Small intestine (tissue), 7 donors: ENCODE measurements at regions not wholly inside any gene's neighbourhood (a gene's known extent, or its start where the extent isn't known, plus 50 kb on each side); places are given as distances from the start of the nearest gene placed in this dataset.

Experiments
- DNase-seq, 2 donors: peaks; one replicate each; pipeline versions ENCODE4 v3.0.0 to v3.0.0-alpha.2; 2013
- FAIRE-seq: peaks from 2 replicates; lab custom pipeline; 2012; peaks lifted over from hg19 to GRCh38; lab: Jason Lieb, UNC
- H3K27ac ChIP-seq, 3 donors: one replicate each; pipeline ENCODE4 v1.5.1; 2013; ENCODE audit warnings: low read length in 2 of 3, mild to moderate bottlenecking in 2 of 3, control low read depth in 1 of 3, inconsistent platforms in 1 of 3, low read depth in 1 of 3, moderate library complexity in 1 of 3
- H3K27me3 ChIP-seq, 3 donors: one replicate each; pipeline ENCODE4 v1.6.1; 2013; ENCODE audit warnings: low read length in 3 of 3, inconsistent platforms in 1 of 3; ENCODE audit not compliant: control insufficient read depth in 3 of 3, insufficient read depth in 3 of 3
- H3K36me3 ChIP-seq, 3 donors: one replicate each; pipeline ENCODE4 v1.6.1; 2013; ENCODE audit warnings: low read length in 3 of 3, inconsistent platforms in 1 of 3, low read depth in 1 of 3, mild to moderate bottlenecking in 1 of 3, moderate library complexity in 1 of 3; ENCODE audit not compliant: control insufficient read depth in 3 of 3, insufficient read depth in 2 of 3
- H3K4me1 ChIP-seq, 3 donors: one replicate each; pipeline ENCODE4 v1.6.1; 2013; ENCODE audit warnings: low read length in 2 of 3, inconsistent platforms in 1 of 3, low read depth in 1 of 3, mild to moderate bottlenecking in 1 of 3, moderate library complexity in 1 of 3; ENCODE audit not compliant: control insufficient read depth in 3 of 3, insufficient read depth in 2 of 3
- H3K4me3 ChIP-seq, 3 donors: one replicate each; pipeline ENCODE4 v1.5.1; 2013; ENCODE audit warnings: low read length in 3 of 3, control low read depth in 1 of 3, inconsistent platforms in 1 of 3, low read depth in 1 of 3, mild to moderate bottlenecking in 1 of 3, moderate library complexity in 1 of 3
- H3K9me3 ChIP-seq, 2 donors: one replicate each; pipeline ENCODE4 v1.6.1; 2013; ENCODE audit warnings: low read depth in 1 of 2, low read length in 1 of 2; ENCODE audit not compliant: control insufficient read depth in 2 of 2, insufficient read depth in 1 of 2
- WGBS, 3 donors: extraction: QIAGEN DNeasy Blood & Tissue Kit; methylation state at CpG; one replicate each; pipeline ENCODE4 v1.1.7; 2013; 5-methylcytosine and 5-hydroxymethylcytosine counted together
- donor health status: healthy with polysubstance abuse.
- donor health status: control.
- donor health status: control.
- donor health status: Bipolar disorder and iron deficiency.
- donor health status: healthy.

DNA sequence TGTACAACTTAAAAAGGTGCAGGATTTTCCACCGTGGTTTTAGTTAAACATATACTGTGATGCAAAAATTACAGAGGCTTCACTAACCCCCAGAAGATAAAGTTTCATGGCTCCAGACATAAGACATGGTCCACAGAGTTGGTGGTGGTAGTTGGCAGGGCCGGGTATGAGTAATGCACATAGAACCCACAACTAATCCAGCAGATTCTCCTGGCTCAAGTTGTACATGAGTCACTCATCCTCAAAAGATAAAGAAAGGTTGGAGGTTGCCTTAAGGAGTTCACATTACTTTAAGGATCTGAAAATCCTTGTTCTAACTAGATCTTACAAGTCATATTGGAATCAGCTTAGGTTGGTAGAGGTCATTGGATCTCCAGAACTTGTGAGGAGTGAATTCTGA, 98.3 kb upstream of the ZBTB20 start:
- FAIRE-seq (no peak), DNase-seq (no peak)
- Histone ChIP-seq H3K9me3 (no peaks in the 10 kb centered on the region), H3K4me1 (no peaks in the 10 kb centered on the region), H3K36me3 (no peaks in the 10 kb centered on the region), H3K27me3 (no peaks in the 10 kb centered on the region), H3K4me3 (no peak overlapping the region), H3K27ac (no peak overlapping the region)
- WGBS, 3 donors, result 82 to 90% (median 86%) methylated on average over 2 of the region's 2 CpGs

DNA sequence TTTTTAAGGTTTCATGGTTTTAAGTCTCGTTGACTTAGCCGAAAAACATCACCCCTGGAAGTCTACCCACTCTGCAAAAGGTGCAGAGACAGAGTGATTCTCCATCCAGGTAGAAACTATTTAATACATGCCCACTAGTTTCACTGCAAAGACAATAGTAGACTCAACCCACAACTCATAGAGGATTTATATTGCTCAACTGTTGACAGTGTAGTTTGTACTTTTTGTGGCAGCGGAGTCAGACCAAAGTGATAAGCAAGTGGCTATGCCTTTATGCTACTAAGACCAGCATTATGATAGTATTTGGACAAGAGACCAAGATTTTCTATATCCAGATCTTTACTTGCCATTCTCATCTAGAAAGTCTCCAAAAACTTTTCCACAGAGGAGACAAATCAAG, 98.8 kb upstream of the ZBTB20 start:
- no peaks in the 10 kb centered on the region for H3K4me1 ChIP-seq

DNA sequence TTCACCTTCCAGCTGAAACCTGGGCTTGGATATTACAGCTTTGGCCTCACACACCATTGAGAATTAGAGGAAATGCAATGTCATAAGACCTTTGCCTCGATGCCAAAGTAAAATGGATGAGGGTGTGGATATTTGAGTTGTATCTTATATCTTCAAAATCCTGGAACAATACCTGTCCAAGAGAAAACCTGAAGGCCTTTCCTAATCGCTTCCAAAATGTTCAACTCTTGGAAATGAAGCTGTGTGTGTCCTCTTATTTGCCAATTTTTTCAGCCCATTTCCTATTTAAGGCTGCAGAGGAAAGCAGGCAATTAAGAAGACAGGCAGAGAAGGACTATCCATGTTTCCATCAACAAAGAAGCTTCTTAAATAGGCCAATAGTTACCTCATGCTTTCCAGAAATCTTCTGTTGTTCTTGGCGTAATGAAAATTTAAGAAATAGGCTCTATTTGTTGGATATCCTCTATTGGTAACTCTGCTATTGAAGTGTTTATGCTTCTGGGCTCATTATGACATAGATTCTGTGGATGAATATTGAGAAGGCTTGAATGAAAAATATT, 99.5 kb upstream of the ZBTB20 start:
- Histone ChIP-seq H3K27ac (no peak overlapping the region), H3K36me3 (no peaks in the 10 kb centered on the region), H3K4me1 (no peaks in the 10 kb centered on the region), H3K9me3 (no peaks in the 10 kb centered on the region), H3K27me3 (no peaks in the 10 kb centered on the region), H3K4me3 (no peak overlapping the region)
- 69 to 81% (median 71%) methylated on average over 3 of the region's 3 CpGs for WGBS, 3 donors
- FAIRE-seq (no peak), DNase-seq (no peak)

More for the DNA sequence above, 98.8 kb upstream of the ZBTB20 start:
- H3K9me3 ChIP-seq, result no peaks in the 10 kb centered on the region
- 89 to 95% (median 91%) methylated on average over 3 of the region's 3 CpGs for WGBS, 3 donors
- DNase-seq, result no peak
- no peaks in the 10 kb centered on the region for H3K27me3 ChIP-seq
- no peaks in the 10 kb centered on the region for H3K36me3 ChIP-seq
- no peak overlapping the region for H3K27ac ChIP-seq
- FAIRE-seq, result no peak
- no peak overlapping the region for H3K4me3 ChIP-seq

DNA sequence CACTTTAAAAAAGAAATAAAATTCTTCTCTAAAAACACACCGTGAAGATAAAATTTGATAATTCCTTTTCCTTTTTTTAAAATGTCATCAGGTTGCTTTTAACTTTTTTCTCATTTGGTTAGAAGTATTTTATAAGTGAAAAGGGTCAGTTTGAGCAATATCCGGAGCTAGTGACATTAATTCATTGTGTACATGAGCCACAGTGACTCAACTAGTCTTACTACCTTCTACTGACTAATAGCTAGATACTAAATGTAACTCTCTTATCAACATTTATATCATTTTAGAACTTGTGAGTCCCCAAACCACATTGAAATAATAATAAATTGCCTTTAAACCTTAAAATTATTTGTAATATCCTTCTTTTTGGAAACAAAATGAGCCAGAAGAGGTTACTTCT, 101.2 kb upstream of the ZBTB20 start:
- H3K27ac ChIP-seq, result no peak overlapping the region
- no peak overlapping the region for H3K4me3 ChIP-seq
- no peaks in the 10 kb centered on the region for H3K36me3 ChIP-seq
- DNase-seq (no peak), FAIRE-seq (no peak)
- no peaks in the 10 kb centered on the region for H3K27me3 ChIP-seq
- 69 to 88% (median 84%) methylated on average over 2 of the region's 2 CpGs for WGBS, 3 donors
- no peaks in the 10 kb centered on the region for H3K4me1 ChIP-seq
- H3K9me3 ChIP-seq, result no peaks in the 10 kb centered on the region

DNA sequence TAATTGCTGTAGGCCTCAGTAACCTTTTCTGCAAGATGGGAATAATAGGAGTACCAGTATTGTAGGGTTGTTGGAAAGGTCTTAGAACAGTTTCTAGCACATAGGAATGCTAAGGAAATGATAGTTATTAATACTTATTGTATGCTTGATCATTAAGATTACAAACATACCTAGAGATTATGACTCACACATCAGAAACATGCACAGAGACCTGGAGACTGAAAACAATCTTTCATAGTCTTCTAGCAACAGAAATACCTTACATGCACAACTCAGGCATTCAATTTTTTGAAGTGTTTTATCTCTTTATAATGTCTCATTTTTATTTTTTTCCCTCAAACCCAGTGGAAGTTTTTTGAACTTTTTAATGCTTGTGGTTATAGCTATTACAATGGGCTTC, 104.4 kb upstream of the ZBTB20 start:
- no peaks in the 10 kb centered on the region for H3K4me1 ChIP-seq
- no peak overlapping the region for H3K27ac ChIP-seq
- H3K27me3 ChIP-seq, result no peaks in the 10 kb centered on the region
- no peaks in the 10 kb centered on the region for H3K9me3 ChIP-seq
- FAIRE-seq (no peak), DNase-seq (no peak)
- H3K4me3 ChIP-seq, result no peak overlapping the region
- H3K36me3 ChIP-seq, result no peaks in the 10 kb centered on the region

DNA sequence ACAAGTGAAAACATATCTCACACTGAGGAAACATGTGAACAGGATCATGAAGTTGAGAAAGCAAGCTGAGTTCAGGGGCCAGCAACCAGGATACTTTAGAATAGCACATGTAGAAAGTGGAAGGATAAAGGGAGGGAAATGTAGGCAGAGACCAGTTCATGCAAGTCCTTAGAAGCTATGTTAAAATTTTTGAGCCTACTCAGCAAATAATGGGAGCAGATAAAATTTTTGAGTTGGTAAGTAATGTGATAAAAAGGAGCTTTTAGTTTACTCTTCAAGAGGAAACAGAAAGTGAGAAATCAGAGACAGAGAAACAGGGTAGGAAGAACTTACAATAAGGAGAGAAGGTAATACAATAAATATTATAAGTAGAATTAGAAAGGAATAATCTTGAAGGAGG, 105.6 kb upstream of the ZBTB20 start:
- Histone ChIP-seq H3K27me3 (no peaks in the 10 kb centered on the region), H3K4me3 (no peak overlapping the region), H3K9me3 (no peaks in the 10 kb centered on the region), H3K27ac (no peak overlapping the region), H3K36me3 (no peaks in the 10 kb centered on the region), H3K4me1 (no peaks in the 10 kb centered on the region)
- no peak for DNase-seq
- FAIRE-seq, result no peak

DNA sequence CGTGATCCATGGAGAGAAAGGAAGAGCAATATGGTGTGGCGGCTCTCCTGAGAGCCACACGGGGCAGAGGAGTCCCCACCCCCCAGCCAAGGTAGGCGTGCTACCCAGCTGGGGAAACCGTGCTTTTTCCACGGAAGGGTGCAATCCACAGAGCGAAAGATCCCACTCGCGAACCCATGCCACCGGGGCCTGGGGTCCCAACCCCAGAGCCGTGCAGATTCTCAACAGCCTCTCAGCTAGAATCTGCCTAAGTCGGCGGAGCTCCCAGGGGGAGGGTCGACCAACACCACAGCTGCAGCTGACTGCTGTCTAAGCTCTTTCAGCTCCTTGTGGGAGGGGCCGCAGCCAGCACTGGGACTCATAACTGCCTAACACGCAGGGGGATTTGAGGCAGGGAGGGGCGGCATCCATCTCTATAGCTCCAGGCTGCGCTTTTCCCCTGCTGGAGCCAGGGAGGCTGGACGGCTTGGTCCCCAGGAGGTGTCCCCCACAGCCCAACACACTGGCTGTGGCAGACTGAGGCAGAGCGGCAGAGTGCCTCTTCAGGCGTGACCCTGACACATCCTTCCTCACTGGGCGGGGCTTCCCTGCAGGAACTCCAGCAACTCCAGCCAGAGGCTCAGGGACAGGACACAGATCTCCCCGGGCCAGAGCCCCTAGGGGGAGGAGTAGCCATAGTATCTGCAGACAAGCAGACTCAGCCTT, 107.6 kb upstream of the ZBTB20 start:
- FAIRE-seq (no peak), DNase-seq (no peak)
- no peaks in the 10 kb centered on the region for H3K27me3 ChIP-seq
- no peaks in the 10 kb centered on the region for H3K9me3 ChIP-seq
- H3K36me3 ChIP-seq, result no peaks in the 10 kb centered on the region
- no peak overlapping the region for H3K4me3 ChIP-seq
- no peak overlapping the region for H3K27ac ChIP-seq
- no peaks in the 10 kb centered on the region for H3K4me1 ChIP-seq
- whole genome bisulfite sequencing, 3 donors, result 85 to 89% (median 86%) methylated on average over 22 to 23 of the region's 23 CpGs

DNA sequence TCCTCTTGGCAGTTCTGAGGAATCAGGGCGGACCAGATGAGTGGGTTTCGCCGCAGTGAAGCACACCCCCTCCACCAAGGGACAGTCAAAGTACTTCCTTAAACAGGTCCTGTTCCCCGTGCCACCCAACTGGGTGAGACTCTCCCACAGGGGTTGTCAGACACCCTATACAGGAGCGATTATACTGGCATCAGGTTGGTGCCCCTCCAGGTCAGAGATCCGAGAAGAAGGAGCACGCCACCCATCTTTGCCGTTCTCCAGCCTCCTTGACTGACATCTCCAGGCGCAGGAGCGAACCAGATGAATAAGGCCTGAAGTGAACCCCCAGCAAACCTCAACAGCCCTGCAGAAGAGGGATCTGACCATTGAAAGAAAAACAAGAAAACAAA, 108.1 kb upstream of the ZBTB20 start:
- DNase-seq (no peak), FAIRE-seq (no peak)
- Histone ChIP-seq H3K4me3 (no peak overlapping the region), H3K36me3 (no peaks in the 10 kb centered on the region), H3K27ac (no peak overlapping the region), H3K4me1 (no peaks in the 10 kb centered on the region), H3K27me3 (no peaks in the 10 kb centered on the region), H3K9me3 (no peaks in the 10 kb centered on the region)
- 90 to 94% (median 92%) methylated on average over 10 of the region's 10 CpGs for WGBS, 3 donors

DNA sequence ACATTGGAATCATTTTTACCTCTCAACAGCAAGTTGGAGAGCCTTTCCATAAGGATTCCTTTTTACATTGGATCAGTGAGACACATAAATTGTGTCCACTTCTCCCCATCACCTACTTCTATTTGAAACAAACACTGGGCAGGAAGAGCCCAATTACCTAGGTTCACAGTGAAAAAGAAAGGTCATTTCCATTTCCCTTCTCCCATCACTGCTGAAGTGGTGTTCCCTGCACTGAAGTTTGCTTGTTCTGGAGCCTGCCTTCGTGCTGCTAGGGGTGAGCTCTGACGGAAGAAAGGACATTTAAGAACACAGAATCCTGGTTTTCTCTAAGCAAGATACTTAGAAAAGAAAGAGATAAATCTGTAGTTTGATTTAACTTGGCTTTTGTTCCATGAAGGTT, 123.8 kb upstream of the ZBTB20 start:
- FAIRE-seq (no peak), DNase-seq (no peak)
- Histone ChIP-seq H3K36me3 (no peaks in the 10 kb centered on the region), H3K4me1 (no peaks in the 10 kb centered on the region), H3K27ac (no peak overlapping the region), H3K4me3 (no peak overlapping the region), H3K27me3 (no peaks in the 10 kb centered on the region), H3K9me3 (no peaks in the 10 kb centered on the region)
- WGBS, 3 donors, result 65 to 71% (median 71%) methylated on average over 2 of the region's 2 CpGs
